T-helper 17 cell (primary cell): ENCODE measurements at regions not wholly inside any gene's neighbourhood (a gene's known extent, or its start where the extent isn't known, plus 50 kb on each side); places are given as distances from the start of the nearest gene placed in this dataset.

Experiments
- ATAC-seq: fragments of 150-1000 bp; cut with Tn5 transposase; 2 replicates; pipeline ENCODE4 v1.10.0; 2021; ENCODE audit warnings: mild to moderate bottlenecking, moderate library complexity
- DNase-seq, 3 donors: peaks; one replicate each; pipeline versions ENCODE4 v3.0.0 to v3.0.0-alpha.2; 2020 to 2021
- H3K9me3 ChIP-seq: one replicate; pipeline ENCODE4 v1.7.0; 2013; ENCODE audit warnings: low read length, mild to moderate bottlenecking; ENCODE audit not compliant: control insufficient read depth, poor library complexity, severe bottlenecking
- H3K27ac Mint-ChIP-seq: one replicate; pipeline ENCODE4 v1.8.0; 2022; ENCODE audit warnings: mild to moderate bottlenecking, moderate library complexity, mixed read lengths
- H3K27me3 Mint-ChIP-seq: one replicate; pipeline ENCODE4 v1.8.0; 2022; ENCODE audit warnings: mixed read lengths
- H3K36me3 Mint-ChIP-seq: one replicate; pipeline ENCODE4 v1.8.0; 2022; ENCODE audit warnings: low read depth, mixed read lengths
- H3K4me1 Mint-ChIP-seq: one replicate; pipeline ENCODE4 v1.8.0; 2022; ENCODE audit warnings: mild to moderate bottlenecking, mixed read lengths
- H3K4me3 Mint-ChIP-seq: one replicate; pipeline ENCODE4 v1.8.0; 2022; ENCODE audit warnings: mild to moderate bottlenecking, moderate library complexity, mixed read lengths

DNA sequence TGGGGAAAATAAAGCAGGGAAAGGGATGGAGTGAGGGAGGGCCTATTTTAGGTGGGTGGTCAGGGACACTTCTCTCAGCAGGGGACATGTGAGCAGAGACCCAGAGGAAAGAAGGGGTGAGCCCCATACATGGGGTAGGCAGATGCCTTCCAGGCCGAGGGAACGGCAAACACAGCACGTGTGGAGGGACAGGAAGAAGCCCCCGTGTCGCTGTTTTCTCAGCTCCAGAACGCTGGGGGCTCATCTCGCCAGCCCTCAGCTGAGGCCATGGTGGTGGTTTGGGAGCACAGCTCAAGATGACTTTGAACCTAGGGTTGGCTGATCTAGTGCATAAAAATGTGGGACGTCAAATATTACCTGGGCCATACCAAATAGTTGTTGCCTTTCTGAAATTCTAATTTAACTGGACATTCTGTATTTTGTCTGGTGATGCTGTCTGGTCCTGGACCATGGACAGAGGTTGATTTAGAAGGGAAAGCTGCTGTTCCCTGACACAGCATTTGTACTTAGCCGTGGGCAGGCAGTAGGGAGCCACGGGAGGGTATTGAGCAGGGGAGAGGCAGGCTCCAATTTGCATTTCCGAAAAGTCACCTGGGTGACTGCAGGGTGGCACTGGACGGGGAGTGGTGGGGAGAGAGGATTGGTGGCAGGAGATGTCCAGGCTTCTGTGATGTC lies 53.1 kb upstream of the RUNX3 start:
- Mint-ChIP-seq H3K27ac (peak overlapping the region; percentile 87), H3K4me3 (peak overlapping the region; percentile 47), H3K36me3 (no peaks in the 10 kb centered on the region), H3K4me1 (peaks cover 57% of the 10 kb centered on the region), H3K27me3 (no peaks in the 10 kb centered on the region)
- ATAC-seq (no peak), DNase-seq (no peak)
- no peaks in the 10 kb centered on the region for H3K9me3 ChIP-seq

- H3K27me3 Mint-ChIP-seq = no peaks in the 10 kb centered on the region
- H3K36me3 Mint-ChIP-seq = peaks cover 2% of the 10 kb centered on the region
- no peaks in the 10 kb centered on the region for H3K9me3 ChIP-seq
- DNase-seq (no peak), ATAC-seq (peak; percentile 63)
- peak overlapping the region; percentile 73 for H3K4me3 Mint-ChIP-seq
- peaks cover 53% of the 10 kb centered on the region for H3K4me1 Mint-ChIP-seq
- H3K27ac Mint-ChIP-seq = peak overlapping the region; percentile 87
Observed at GRCh38 chr1:24981631-24982005, 51.5 kb upstream of the RUNX3 start.

DNA sequence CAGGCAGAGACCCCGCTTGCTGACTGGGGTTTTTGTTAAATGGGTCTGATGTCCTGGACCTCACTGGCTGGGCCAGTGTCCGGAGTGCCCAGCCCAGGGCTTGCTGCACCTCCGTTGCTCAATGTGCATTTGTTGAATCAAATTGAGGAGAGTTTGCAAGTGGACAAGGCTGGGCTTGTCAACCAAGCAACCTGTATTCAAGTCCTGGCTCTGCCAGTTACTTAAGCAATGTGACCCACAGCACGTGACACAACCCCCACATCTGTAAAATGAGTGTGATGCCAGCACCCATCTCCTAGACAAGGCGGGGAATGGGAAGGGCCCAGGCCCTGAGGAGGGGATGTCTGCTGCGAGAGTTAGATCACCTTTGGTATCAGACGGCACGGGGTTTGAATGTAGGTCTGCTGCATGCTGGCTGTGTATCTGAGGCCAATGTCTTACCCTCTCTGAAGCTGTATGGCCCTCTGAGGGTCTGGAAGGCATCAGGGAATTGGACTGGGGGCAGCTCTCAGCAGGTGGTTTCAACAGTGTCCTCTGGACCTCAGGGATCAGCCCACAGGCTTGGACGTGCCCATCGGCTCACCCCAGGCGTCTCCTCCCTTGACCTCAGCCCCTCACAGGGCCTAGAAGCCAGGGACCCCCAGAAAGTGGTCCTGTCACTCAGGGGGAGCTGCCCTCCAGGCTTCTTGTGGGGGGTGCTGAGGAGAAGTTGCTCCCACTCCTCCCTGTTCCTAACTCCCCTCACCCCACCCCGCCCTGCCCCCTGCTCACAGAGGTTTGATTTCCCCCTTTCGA lies 51.0 kb upstream of the RUNX3 start:
- Mint-ChIP-seq H3K4me1 (peaks cover 53% of the 10 kb centered on the region), H3K4me3 (peak overlapping the region; percentile 73), H3K36me3 (peaks cover 2% of the 10 kb centered on the region), H3K27me3 (no peaks in the 10 kb centered on the region), H3K27ac (peak overlapping the region; percentile 87)
- H3K9me3 ChIP-seq = no peaks in the 10 kb centered on the region
- ATAC-seq = no peak
- DNase-seq = no peak
